Ureter (tissue), 1 donor: ENCODE measurements at regions not wholly inside any gene's neighbourhood (a gene's known extent, or its start where the extent isn't known, plus 50 kb on each side); places are given as distances from the start of the nearest gene placed in this dataset.

Source experiments
- DNase-seq: peaks from one replicate; pipeline ENCODE4 v3.0.0-alpha.2; 2020; ENCODE audit warnings: low spot score
- donor health status: DM: yes; HTN: yes; CAD: no.

- DNase-seq: no peak
Measured at GRCh38 chr13:60787083-60787482, 390.1 kb downstream of the TDRD3 start.

- DNase-seq: no peak
Measured at GRCh38 chr13:60772726-60773125, 375.7 kb downstream of the TDRD3 start.

GRCh38 chr13:60765700-60766411 is 368.8 kb downstream of the TDRD3 start:
- no peak for DNase-seq

GRCh38 chr13:60759499-60759898 is 362.5 kb downstream of the TDRD3 start:
- no peak for DNase-seq

- DNase-seq: no peak
Measured at GRCh38 chr13:60758637-60759036, 361.6 kb downstream of the TDRD3 start.

GRCh38 chr13:60757501-60758215 is 360.6 kb downstream of the TDRD3 start:
- no peak for DNase-seq

- no peak for DNase-seq
Measured at GRCh38 chr13:60756306-60756705, 359.3 kb downstream of the TDRD3 start.

- DNase-seq: no peak
Measured at GRCh38 chr13:60755380-60756163, 358.6 kb downstream of the TDRD3 start.

- no peak for DNase-seq
Measured at GRCh38 chr13:60754211-60755090, 357.4 kb downstream of the TDRD3 start.

GRCh38 chr13:60753641-60754040 is 356.6 kb downstream of the TDRD3 start:
- no peak for DNase-seq

- no peak for DNase-seq
Measured at GRCh38 chr13:60745343-60745742, 348.3 kb downstream of the TDRD3 start.

GRCh38 chr13:60733933-60734332 is 336.9 kb downstream of the TDRD3 start:
- DNase-seq: no peak

GRCh38 chr13:60727140-60727539 is 330.1 kb downstream of the TDRD3 start:
- no peak for DNase-seq

- no peak for DNase-seq
Measured at GRCh38 chr13:60721063-60721462, 324.0 kb downstream of the TDRD3 start.

- DNase-seq: no peak
Measured at GRCh38 chr13:60720590-60720989, 323.6 kb downstream of the TDRD3 start.

- no peak for DNase-seq
Measured at GRCh38 chr13:60716313-60716712, 319.3 kb downstream of the TDRD3 start.

GRCh38 chr13:60707878-60708277 is 310.9 kb downstream of the TDRD3 start:
- DNase-seq: no peak

- DNase-seq: no peak
Measured at GRCh38 chr13:60701895-60702294, 304.9 kb downstream of the TDRD3 start.

- no peak for DNase-seq
Measured at GRCh38 chr13:60700994-60701393, 304.0 kb downstream of the TDRD3 start.

- no peak for DNase-seq
Measured at GRCh38 chr13:60699636-60700035, 302.6 kb downstream of the TDRD3 start.

GRCh38 chr13:60696602-60697001 is 299.6 kb downstream of the TDRD3 start:
- DNase-seq: no peak

GRCh38 chr13:60691268-60691667 is 294.2 kb downstream of the TDRD3 start:
- no peak for DNase-seq
